PC-3 (cell line): ENCODE measurements at regions not wholly inside any gene's neighbourhood (a gene's known extent, or its start where the extent isn't known, plus 50 kb on each side); places are given as distances from the start of the nearest gene placed in this dataset.
"Not testable (repeated sequence)": the region's sequence is repeated elsewhere in the genome, so short reads cannot be mapped to it uniquely, and the experiment has no call there.

Experiments used
- CTCF ChIP-seq: fragments of 300-600 bp; sonication (generic); conservative IDR thresholded peaks from 2 replicates; pipeline ENCODE4 v1.5.1; 2017; ENCODE audit warnings: antibody characterized with exemption, low read depth, mild to moderate bottlenecking, low read length
- EZH2phosphoT487 ChIP-seq: fragments of 300-600 bp; sonication (generic); IDR thresholded peaks from 2 replicates; pipeline ENCODE4 v1.6.1; 2018; ENCODE audit warnings: mild to moderate bottlenecking, antibody characterized with exemption, low read length, borderline replicate concordance

GRCh38 chr1:83274656-83275055 lies 724.3 kb downstream of the TTLL7 start:
- not testable (repeated sequence) for TF ChIP-seq CTCF, EZH2phosphoT487
